ENCODE measurements at regions not wholly inside any gene's neighbourhood (a gene's known extent, or its start where the extent isn't known, plus 50 kb on each side); places are given as distances from the start of the nearest gene placed in this dataset.

- TF ChIP-seq EZH2phosphoT487 (IDR thresholded peaks at IDR 0.05; ENCODE audit: insufficient read depth, low read depth) (no peak), EZH2 (IDR thresholded peaks at IDR 0.05; ENCODE audit: insufficient read depth, poor library complexity, severe bottlenecking) (no peak)
Observed at GRCh38 chr10:56593120-56593519, 232.1 kb upstream of the ZWINT start.
